ENCODE measurements at regions not wholly inside any gene's neighbourhood (a gene's known extent, or its start where the extent isn't known, plus 50 kb on each side); places are given as distances from the start of the nearest gene placed in this dataset.
A peak's percentile ranks its signal among the peaks of the same experiment; 100 is the strongest.

DNA sequence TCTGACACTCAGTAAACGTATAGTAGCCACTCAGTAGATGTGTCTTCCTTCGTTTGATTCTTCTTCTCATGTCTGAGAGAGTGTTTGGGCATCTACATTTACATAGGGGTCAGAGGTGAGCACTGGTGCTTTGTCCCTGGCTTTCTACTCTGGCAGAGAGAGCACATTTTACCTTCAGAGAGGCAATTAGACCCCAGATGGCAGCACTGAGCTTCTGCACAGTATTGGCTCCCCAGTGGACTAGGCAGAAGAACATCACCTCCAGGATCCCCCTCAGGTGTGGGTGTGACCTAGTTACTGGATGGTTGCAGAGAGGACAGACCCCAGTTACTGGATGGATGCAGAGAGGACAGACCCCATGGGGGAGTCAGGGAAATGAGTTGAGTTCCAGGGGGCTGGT is 327.2 kb downstream of the DHX35 start:
- TF ChIP-seq, protein P1, sequence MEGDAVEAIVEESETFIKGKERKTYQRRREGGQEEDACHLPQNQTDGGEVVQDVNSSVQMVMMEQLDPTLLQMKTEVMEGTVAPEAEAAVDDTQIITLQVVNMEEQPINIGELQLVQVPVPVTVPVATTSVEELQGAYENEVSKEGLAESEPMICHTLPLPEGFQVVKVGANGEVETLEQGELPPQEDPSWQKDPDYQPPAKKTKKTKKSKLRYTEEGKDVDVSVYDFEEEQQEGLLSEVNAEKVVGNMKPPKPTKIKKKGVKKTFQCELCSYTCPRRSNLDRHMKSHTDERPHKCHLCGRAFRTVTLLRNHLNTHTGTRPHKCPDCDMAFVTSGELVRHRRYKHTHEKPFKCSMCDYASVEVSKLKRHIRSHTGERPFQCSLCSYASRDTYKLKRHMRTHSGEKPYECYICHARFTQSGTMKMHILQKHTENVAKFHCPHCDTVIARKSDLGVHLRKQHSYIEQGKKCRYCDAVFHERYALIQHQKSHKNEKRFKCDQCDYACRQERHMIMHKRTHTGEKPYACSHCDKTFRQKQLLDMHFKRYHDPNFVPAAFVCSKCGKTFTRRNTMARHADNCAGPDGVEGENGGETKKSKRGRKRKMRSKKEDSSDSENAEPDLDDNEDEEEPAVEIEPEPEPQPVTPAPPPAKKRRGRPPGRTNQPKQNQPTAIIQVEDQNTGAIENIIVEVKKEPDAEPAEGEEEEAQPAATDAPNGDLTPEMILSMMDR (IDR thresholded peaks at IDR 0.05): peak in 5 of 12 donors; percentile 17 to 39 (median 21)
- TF ChIP-seq POLR2A (IDR thresholded peaks at IDR 0.05): no peak
